ENCODE measurements at regions not wholly inside any gene's neighbourhood (a gene's known extent, or its start where the extent isn't known, plus 50 kb on each side); places are given as distances from the start of the nearest gene placed in this dataset.

DNA sequence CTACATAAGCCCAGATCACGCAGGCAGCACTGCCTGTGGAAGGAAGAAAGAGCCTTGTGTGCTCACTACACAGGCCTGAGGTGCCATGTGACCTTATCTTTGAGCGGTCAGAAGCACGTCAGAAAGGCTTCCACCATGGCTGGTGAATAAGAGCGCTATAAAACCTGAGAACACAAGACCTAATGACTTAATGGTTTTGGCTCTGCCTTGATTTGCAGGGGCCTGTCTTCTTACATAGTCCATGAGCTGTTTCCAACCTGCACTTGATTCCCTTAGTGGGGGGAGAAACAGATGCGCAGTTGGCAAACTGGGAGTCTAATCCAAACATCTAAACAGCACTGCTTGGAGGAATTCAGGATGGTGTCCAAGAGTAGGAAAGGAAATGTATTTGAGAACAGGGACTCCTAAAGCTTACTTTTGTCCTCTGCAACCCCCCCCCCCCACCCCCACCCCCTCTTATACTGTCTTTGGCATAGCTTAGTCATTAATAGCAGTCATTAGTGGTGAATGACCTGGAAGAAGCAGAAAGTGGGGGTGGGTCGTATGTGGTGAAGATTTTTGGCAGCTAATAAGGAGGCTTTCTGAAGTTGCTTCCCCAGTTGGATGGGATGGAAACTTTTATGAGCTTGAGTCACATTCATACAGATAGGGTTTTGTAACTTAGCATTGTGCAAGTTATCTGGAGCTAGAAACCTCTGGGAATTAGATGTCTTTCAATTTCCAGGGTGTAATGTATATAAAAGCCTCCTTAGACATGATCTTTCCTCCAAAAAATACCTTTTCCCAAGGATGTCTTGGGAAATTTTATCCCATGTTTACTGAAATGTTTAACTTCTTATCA is 454.1 kb downstream of the MEIS1 start:
- BruUV-seq (replicated peaks): no TSS peak
- Histone ChIP-seq H3K9me3 (replicated peaks; ENCODE audit: control insufficient read depth, insufficient read depth, low read length) (no peaks in the 10 kb centered on the region), H3K4me2 (ENCODE audit: insufficient read depth, low read length) (no peak overlapping the region), H3K27me3 (ENCODE audit: control insufficient read depth in 2 of 2, insufficient read depth in 2 of 2, low read length in 2 of 2) (no peaks in the 10 kb centered on the region), H4K20me1 (replicated peaks; ENCODE audit: control insufficient read depth, extremely low read depth, insufficient read depth, low read length) (no peaks in the 10 kb centered on the region), H3K27ac (ENCODE audit: insufficient read depth, low read depth, low read length) (no peak overlapping the region), H3K9ac (replicated peaks; ENCODE audit: extremely low read depth, insufficient read depth, low read length) (no peak overlapping the region), H3K36me3 (ENCODE audit: control insufficient read depth in 2 of 2, extremely low read depth in 1 of 2, insufficient read depth in 2 of 2, low read length in 2 of 2) (no peaks in the 10 kb centered on the region), H2AFZ (ENCODE audit: low read depth, low read length) (no peak overlapping the region), H3K4me3 (replicated peaks in 1 of 3; ENCODE audit: insufficient read depth in 1 of 3, low read depth in 1 of 3, low read length in 3 of 3) (no peak overlapping the region), H3K9me1 (replicated peaks; ENCODE audit: control insufficient read depth, extremely low read depth, insufficient read depth, low read length) (no peaks in the 10 kb centered on the region), H3K4me1 (ENCODE audit: control insufficient read depth, extremely low read depth, insufficient read depth, low read length) (no peaks in the 10 kb centered on the region), H3K79me2 (ENCODE audit: control insufficient read depth, insufficient read depth, low read length) (no peaks in the 10 kb centered on the region)
- FAIRE-seq: no peak
- intact Hi-C loops (cut with micrococcal nuclease) (no loop called here), dilution Hi-C loops (cut with MboI; ENCODE audit: extremely low pct_ligation_motif_present, low sequenced_read_pairs) (no loop called here)
- ChIA-PET POLR2A (no interaction called here), CTCF (no interaction called here)
- DNase-seq (ENCODE audit: low read depth, low spot score): no peak
- TF ChIP-seq POLR2A (IDR thresholded peaks at IDR 0.05; ENCODE audit: low read depth, low read length) (no peak), MYC (IDR thresholded peaks at IDR 0.05; ENCODE audit: low read depth, low read length) (no peak), FOS (IDR thresholded peaks at IDR 0.05; ENCODE audit: borderline replicate concordance, insufficient read depth, low read length) (no peak), EZH2 (IDR thresholded peaks at IDR 0.05; ENCODE audit: borderline replicate concordance, low read depth, low read length, severe bottlenecking) (no peak), JUN (IDR thresholded peaks at IDR 0.05; ENCODE audit: borderline replicate concordance, insufficient read depth, insufficient read length, low read depth) (no peak), GATA2 (IDR thresholded peaks at IDR 0.05; ENCODE audit: insufficient read depth, insufficient read length, low read depth, low read length) (no peak), POLR2AphosphoS5 (IDR thresholded peaks at IDR 0.05; ENCODE audit: insufficient read depth, low read depth, low read length) (no peak)
- TF ChIP-seq, protein P1, sequence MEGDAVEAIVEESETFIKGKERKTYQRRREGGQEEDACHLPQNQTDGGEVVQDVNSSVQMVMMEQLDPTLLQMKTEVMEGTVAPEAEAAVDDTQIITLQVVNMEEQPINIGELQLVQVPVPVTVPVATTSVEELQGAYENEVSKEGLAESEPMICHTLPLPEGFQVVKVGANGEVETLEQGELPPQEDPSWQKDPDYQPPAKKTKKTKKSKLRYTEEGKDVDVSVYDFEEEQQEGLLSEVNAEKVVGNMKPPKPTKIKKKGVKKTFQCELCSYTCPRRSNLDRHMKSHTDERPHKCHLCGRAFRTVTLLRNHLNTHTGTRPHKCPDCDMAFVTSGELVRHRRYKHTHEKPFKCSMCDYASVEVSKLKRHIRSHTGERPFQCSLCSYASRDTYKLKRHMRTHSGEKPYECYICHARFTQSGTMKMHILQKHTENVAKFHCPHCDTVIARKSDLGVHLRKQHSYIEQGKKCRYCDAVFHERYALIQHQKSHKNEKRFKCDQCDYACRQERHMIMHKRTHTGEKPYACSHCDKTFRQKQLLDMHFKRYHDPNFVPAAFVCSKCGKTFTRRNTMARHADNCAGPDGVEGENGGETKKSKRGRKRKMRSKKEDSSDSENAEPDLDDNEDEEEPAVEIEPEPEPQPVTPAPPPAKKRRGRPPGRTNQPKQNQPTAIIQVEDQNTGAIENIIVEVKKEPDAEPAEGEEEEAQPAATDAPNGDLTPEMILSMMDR (IDR thresholded peaks at IDR 0.05; ENCODE audit: extremely low read depth in 1 of 2, insufficient read depth in 1 of 2, low read depth in 1 of 2, low read length in 2 of 2): no peak
- TF ChIP-seq, protein P2, sequence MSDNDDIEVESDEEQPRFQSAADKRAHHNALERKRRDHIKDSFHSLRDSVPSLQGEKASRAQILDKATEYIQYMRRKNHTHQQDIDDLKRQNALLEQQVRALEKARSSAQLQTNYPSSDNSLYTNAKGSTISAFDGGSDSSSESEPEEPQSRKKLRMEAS (IDR thresholded peaks at IDR 0.05; ENCODE audit: insufficient read depth, insufficient read length): no peak

Measured in endothelial cell of umbilical vein (primary cell).